HG03432 (cell line): ENCODE measurements at regions not wholly inside any gene's neighbourhood (a gene's known extent, or its start where the extent isn't known, plus 50 kb on each side); places are given as distances from the start of the nearest gene placed in this dataset.

ENCODE experiments used
- ATAC-seq: cut with Tn5 transposase; IDR thresholded peaks from one replicate; pipeline ENCODE4 v1.9.1; 2021; ENCODE audit warnings: mild to moderate bottlenecking, moderate library complexity; ENCODE audit not compliant: unreplicated experiment

GRCh38 chr7:22565315-22565811 is 65.4 kb upstream of the STEAP1B start:
- ATAC-seq: peak; percentile 52

DNA sequence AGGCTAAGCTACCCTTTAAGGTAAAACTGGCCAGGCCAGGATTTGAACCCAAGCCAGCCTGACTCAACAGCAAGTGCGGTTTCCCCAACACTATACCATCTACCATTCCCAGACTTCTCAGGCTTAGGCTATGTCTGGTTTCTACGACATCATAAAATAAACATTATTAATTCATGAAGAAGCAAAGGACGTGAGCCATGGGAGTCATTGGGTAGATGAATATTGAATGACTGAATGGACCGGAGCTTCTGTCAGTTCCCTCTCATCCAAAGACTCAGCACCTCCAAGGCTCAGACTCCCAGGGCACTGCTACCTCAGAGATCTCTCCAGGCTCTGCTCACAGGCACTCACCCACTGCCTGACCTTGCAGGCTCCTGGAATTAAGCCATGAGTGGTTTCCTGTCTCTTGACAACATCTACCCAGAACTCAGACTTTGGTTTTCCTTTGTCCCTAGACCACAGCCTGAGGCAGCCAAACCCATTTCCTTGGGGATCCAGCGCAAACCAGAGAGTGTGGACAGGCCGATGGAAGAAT is 64.6 kb upstream of the STEAP1B start:
- ATAC-seq: no peak

GRCh38 chr7:22563621-22564241 is 63.7 kb upstream of the STEAP1B start:
- peak; percentile 45 for ATAC-seq

DNA sequence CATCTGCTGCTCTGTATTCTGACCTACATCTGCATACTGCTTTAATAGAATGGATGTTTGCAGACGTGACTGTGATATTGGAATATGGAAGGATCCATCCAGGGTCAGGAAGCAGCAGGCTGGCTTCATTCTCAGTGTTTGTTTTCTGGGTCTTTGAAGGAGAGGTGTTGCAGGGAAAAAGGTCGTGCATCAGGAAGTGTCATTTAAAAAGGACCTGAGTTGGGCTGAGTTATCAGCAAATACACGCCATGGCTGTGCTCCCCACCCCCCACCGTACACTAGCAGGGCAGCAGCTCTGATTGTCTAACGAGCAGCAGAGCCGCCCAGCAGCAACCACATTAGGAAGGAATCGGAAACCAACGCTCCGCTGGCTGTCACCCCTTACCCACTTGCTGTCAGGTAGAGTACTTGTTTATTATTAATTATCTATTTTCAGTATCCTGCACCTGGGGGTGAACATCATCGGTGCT is 63.1 kb upstream of the STEAP1B start:
- ATAC-seq: peak; percentile 23

DNA sequence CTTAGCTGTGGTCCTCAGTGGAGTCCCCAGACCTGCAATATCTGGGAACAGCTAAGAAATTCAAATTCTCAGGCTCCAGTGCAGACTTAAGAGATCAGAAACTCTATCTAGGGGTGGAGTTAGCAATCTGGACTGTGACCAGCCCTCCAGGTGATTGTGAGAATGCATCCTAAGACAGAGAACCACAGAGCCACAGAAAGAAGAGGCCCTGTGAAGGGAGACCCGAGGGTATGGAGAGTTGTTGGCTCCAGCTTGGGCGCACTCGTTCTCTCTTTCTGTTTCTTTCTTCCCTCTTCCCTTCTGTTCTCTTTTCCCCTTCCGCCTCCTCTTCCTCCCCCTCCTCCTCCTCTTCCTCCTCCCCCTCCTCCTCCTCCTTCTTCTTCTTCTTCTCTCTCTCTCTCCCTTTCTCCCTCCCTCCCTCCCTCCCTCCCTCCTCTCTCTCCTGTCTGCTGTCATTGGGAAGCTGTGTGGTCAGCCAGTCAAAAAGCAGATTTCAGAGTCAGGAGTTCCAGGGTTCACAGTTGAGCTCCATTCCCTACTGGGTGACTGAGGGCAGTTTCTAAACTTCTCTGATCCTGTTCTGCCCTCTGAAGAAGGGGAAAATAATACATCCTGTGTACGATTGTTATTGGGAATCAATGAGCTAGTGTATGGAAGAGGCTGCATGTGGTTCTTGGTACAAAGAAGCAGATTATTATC is 62.1 kb upstream of the STEAP1B start:
- ATAC-seq: peak; percentile 32

DNA sequence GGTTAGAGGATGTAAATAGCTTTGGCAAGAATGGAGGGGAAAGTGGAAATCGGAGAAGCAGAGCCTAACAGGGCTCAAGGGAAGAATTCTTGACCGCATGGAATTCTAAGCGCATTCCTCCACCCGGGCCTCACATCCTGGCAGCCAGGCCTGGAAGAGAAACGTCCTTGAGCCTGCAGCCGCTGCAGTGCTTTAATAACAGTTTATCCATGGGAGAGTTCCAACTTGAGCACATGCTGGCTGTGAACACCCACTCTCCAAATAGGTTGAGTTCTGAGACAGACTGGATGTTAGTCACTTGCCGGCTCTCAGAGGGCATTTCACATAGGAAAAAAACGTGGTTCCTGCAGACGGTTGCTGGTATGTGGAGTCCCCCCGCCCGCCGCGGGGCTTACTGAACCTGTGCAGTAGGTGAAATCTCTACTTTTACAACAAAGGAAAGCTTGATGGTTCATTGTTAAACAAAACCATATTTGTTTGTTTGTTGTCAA is 61.4 kb upstream of the STEAP1B start:
- no peak for ATAC-seq

DNA sequence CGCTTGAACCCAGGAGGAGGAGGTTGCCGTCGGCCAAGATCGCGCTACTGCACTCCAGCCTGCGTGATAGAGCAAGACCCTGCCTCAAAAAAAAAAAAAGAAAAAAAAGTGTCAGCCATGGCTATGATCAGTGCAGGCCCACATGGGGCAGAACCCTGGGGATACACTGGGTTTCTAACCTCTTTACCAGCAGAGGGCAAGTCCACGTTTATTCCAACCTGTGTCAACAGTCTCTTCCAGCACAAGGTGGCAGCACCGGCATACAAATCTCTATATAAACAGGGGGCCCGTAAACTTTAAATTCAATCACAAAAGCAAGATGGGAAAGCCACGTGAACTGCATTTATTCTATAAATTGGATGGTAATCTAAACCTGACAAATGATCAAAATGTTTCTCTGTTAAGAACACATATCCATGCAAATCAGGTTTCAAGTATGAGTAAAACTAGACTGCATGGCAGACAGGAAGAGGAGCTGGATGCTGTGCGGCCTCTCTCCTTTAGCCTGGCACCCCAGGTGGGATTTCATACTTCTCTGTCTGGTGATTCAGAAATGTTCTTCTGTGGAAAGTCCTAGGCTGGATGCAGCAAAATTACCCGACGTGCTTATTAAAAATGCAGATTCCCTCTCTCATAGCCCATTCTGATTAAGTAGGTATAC is 60.0 kb upstream of the STEAP1B start:
- peak; percentile 47 for ATAC-seq

DNA sequence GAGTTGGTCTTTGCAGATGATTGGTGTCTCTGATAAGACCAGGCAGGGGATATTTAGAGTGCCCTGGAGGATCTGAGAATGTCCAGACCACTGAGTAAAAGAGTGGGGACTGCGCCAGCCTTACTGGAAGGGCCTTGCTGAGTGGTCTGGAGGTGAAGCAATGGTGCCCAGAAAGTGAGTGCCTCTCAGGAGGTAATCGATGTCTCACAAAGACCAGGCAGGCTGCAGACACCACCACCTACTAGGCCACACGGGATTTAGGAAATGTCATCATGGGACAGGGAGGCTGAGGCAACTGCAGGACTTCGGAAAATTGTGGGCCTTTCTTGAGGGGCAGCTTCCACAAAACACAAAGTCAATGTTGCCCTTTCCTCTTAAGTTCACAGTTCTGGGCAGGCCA is 57.2 kb upstream of the STEAP1B start:
- ATAC-seq: no peak

DNA sequence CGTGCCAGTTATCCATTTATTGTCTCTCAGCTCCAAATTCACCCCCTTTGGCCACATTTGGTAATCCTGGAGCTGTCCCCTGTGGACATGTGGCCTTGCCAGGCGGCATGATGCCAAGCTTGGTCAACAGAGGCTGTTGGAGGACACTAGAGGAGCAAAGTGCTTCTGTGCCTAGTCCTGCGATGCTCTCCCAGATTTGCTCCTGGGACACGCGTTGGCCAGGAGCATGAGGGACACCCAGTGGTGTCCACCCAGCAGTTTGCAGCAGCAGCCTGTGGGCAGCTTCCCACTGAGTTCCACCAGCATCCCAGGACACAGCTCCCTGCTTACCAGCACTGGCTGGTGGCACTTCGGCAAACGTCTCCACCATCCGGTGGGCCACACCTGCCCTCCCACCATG is 55.5 kb upstream of the STEAP1B start:
- no peak for ATAC-seq

DNA sequence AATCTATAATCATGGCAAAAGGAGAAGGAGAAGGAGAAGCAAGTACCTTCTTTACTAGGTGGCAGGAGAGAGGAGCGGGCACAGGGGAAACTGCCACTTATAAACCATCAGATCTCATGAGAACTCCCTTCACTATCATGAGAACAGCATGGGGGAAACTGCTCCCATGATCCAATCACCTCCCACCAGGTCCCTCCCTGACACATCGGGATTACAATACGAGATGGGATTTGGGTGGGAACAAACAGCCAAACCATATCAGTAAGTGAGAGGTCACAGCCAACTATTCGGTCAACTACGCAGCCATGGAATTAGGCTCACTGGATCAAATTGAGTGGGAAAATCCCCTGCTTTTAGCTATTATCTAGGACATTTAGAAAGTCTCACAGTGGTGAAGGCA is 54.2 kb upstream of the STEAP1B start:
- ATAC-seq: no peak

- peak; percentile 89 for ATAC-seq
Measured at GRCh38 chr7:22551768-22552513, 52.0 kb upstream of the STEAP1B start.

DNA sequence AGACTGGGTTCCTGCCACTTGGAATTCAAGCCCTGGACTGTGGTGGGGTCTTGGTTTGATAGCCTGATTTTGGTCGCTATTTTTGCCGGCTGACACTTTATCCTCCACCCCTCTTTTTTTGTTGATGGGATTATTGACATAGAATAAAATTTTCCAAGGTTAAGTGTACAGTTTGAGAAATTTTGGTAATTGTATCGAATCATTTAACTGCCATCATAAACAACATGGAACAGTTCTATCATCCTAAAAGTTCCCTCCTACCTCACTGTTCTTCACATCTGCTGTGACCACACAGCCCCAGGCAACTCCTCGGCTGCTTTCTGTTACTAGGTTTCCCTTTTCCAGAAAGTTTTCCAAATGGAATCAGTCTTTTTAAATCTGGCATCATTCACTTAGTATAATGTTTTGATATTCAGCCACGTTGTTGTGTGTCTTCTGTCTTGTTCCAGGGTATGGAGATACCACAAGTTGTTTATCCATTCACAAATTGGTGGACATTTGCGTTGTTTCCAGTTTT is 50.6 kb upstream of the STEAP1B start:
- ATAC-seq: no peak

DNA sequence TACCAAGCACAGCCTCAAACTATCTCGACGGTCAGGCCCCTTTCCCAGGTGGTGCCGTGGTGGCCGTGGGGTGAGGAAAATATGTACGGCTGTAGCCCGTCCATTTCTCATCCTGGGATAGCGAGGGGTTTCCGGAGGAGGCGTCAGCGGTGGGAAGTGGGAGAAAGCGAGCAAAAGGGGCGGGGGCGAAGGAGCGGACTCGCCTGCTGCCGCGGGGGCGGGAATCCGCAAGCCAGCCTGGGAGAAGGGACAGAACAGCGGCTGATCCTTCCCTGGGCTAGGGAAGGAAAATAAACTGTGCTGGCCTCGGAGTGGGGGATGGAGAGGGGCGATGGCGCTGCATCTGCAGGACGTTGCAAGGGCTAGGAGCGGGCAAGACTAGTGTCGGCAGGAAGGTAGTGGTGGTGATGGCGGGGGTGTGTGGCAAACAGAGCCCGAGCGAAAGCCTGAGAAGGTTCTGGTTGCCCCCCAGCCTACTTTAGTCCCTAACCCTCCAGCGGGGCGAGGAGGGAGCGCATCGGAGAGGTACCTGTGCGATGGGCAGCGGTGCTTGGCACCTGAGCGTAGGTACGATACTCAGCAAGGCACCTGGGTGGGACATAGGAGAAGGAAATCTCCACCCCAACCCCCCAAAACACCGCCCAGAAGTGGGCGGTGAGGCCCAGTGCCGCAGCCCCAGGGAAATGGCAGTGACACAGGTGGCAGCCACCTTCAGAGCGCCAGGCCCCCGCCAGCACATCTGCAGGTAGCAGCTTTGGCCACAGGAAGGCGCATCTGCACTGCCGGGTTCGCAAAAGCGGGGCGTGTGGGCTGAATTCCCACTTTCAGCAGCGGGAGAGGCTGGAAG is 49.9 kb upstream of the STEAP1B start:
- no peak for ATAC-seq
